OCI-LY7 (cell line): ENCODE measurements at regions not wholly inside any gene's neighbourhood (a gene's known extent, or its start where the extent isn't known, plus 50 kb on each side); places are given as distances from the start of the nearest gene placed in this dataset.
"Not testable (repeated sequence)": the region's sequence is repeated elsewhere in the genome, so short reads cannot be mapped to it uniquely, and the experiment has no call there.

Source experiments
- BruUV-seq: library from RNA; stranded (reverse); fragments of 400-500 nt; replicated peaks from 2 replicates; lab custom pipeline; 2021; lab: Mats Ljungman, UMichigan
- CTCF ChIA-PET: fragments of 300-600 bp; sonication (Branson Sonifier 250); formaldehyde crosslinking; loops from one replicate; lab custom pipeline; 2022; ENCODE audit warnings: antibody characterized with exemption; ENCODE audit not compliant: unreplicated experiment; lab: Charles Lee
- POLR2A ChIA-PET: fragments of 300-600 bp; sonication (Branson Sonifier 250); formaldehyde crosslinking; loops from one replicate; lab custom pipeline; 2022; ENCODE audit warnings: antibody characterized with exemption; lab: Charles Lee
- DNase-seq: peaks from one replicate; pipeline ENCODE4 v3.0.0-alpha.2; 2015; ENCODE audit warnings: low spot score
- H2AFZ ChIP-seq: fragments of 200-600 bp; sonication (generic), shearing (Covaris generic); 2 replicates; pipeline ENCODE4 v1.6.1; 2014; ENCODE audit warnings: mild to moderate bottlenecking, antibody characterized with exemption, low read length, moderate library complexity
- H3K27ac ChIP-seq: fragments of 200-600 bp; sonication (generic); 2 replicates; pipeline ENCODE4 v1.5.1; 2014; ENCODE audit warnings: mixed run types, low read depth, mild to moderate bottlenecking, moderate library complexity, low read length, inconsistent platforms; ENCODE audit not compliant: poor library complexity, severe bottlenecking
- H3K36me3 ChIP-seq: fragments of 200-600 bp; sonication (generic); 2 replicates; pipeline ENCODE4 v1.6.1; 2014; ENCODE audit warnings: mild to moderate bottlenecking, antibody characterized with exemption, low read length, moderate library complexity, mixed read lengths; ENCODE audit not compliant: insufficient read depth
- H3K4me1 ChIP-seq: fragments of 200-600 bp; sonication (generic); 2 replicates; pipeline ENCODE4 v1.5.1; 2014; ENCODE audit warnings: mild to moderate bottlenecking, low read length; ENCODE audit not compliant: insufficient read depth, poor library complexity, severe bottlenecking
- H3K4me2 ChIP-seq: fragments of 200-600 bp; sonication (generic); 2 replicates; pipeline ENCODE4 v1.6.1; 2014; ENCODE audit warnings: mild to moderate bottlenecking, low read length
- H3K4me3 ChIP-seq: fragments of 200-600 bp; sonication (generic); 2 replicates; pipeline ENCODE4 v1.5.1; 2014; ENCODE audit warnings: mild to moderate bottlenecking, low read depth, low read length; ENCODE audit not compliant: poor library complexity, severe bottlenecking
- H3K79me2 ChIP-seq: fragments of 200-600 bp; sonication (generic); 2 replicates; pipeline ENCODE4 v1.6.1; 2016; ENCODE audit warnings: low read depth, mild to moderate bottlenecking, low read length, moderate library complexity, mixed read lengths; ENCODE audit not compliant: insufficient read depth
- H3K9me2 ChIP-seq: fragments of 200-600 bp; sonication (generic); 2 replicates; pipeline ENCODE4 v1.6.1; 2016; ENCODE audit warnings: mild to moderate bottlenecking, low read length, mixed read lengths; ENCODE audit not compliant: insufficient read depth
- H3K9me3 ChIP-seq: fragments of 200-600 bp; sonication (generic); 2 replicates; pipeline ENCODE4 v1.6.1; 2014; ENCODE audit warnings: mild to moderate bottlenecking, mixed run types, low read length, mixed read lengths
- H4K20me1 ChIP-seq: fragments of 200-600 bp; sonication (generic); 2 replicates; pipeline ENCODE4 v1.6.1; 2014; ENCODE audit warnings: mild to moderate bottlenecking, antibody characterized with exemption, low read length, moderate library complexity, mixed read lengths; ENCODE audit not compliant: insufficient read depth
- EZH2phosphoT487 ChIP-seq: fragments of 200-600 bp; sonication (generic); IDR thresholded peaks from 2 replicates; pipeline ENCODE4 v1.6.1; 2018; ENCODE audit warnings: low read depth, borderline replicate concordance, mild to moderate bottlenecking, mixed run types, antibody characterized with exemption, low read length, moderate library complexity, mixed read lengths
- intact Hi-C: fragments of 100-400 bp; cut with micrococcal nuclease; formaldehyde crosslinking; loops from one replicate; pipeline ENCODE4 v1.10.0; 2022; ENCODE audit not compliant: unreplicated experiment
- TF ChIP-seq, protein P1 (sequence below): fragments of 200-600 bp; sonication (generic); conservative IDR thresholded peaks from 2 replicates; pipeline ENCODE4 v1.5.1; 2014; ENCODE audit warnings: mild to moderate bottlenecking, antibody characterized with exemption, low read length, moderate library complexity, mixed read lengths

DNA sequence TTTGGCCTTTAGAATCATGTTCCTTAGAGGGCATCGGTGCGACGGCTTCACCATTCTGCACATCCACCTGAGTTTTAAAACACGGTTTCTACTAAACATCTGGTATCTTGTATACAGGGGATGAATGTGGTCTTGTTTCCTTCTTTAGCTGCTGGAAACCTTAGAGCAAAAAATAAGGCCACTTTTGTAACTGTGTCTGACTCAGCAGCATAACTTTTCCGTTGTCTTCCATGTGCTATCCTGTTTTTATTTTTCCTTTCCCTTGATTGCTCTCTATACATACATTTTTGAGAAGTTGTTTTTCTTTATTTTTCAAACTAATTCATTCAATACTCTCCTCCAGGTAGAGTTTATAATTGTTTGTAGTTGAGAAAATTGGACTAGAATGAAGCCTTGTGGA lies 108.8 kb upstream of the PCED1B start:
- no peaks in the 10 kb centered on the region for H3K9me3 ChIP-seq
- no peak overlapping the region for H3K4me2 ChIP-seq
- no peaks in the 10 kb centered on the region for H3K4me1 ChIP-seq
- no peaks in the 10 kb centered on the region for H4K20me1 ChIP-seq
- H3K27ac ChIP-seq: no peak overlapping the region
- H3K4me3 ChIP-seq: no peak overlapping the region
- CTCF ChIA-PET: no interaction called here
- H3K9me2 ChIP-seq: no peaks in the 10 kb centered on the region
- TF ChIP-seq, protein P1, sequence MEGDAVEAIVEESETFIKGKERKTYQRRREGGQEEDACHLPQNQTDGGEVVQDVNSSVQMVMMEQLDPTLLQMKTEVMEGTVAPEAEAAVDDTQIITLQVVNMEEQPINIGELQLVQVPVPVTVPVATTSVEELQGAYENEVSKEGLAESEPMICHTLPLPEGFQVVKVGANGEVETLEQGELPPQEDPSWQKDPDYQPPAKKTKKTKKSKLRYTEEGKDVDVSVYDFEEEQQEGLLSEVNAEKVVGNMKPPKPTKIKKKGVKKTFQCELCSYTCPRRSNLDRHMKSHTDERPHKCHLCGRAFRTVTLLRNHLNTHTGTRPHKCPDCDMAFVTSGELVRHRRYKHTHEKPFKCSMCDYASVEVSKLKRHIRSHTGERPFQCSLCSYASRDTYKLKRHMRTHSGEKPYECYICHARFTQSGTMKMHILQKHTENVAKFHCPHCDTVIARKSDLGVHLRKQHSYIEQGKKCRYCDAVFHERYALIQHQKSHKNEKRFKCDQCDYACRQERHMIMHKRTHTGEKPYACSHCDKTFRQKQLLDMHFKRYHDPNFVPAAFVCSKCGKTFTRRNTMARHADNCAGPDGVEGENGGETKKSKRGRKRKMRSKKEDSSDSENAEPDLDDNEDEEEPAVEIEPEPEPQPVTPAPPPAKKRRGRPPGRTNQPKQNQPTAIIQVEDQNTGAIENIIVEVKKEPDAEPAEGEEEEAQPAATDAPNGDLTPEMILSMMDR: no peak
- no peak for TF ChIP-seq EZH2phosphoT487
- H2AFZ ChIP-seq: no peak overlapping the region
- no peaks in the 10 kb centered on the region for H3K36me3 ChIP-seq
- POLR2A ChIA-PET: no interaction called here
- no TSS peak for BruUV-seq
- no peak for DNase-seq
- H3K79me2 ChIP-seq: no peaks in the 10 kb centered on the region
- intact Hi-C loops: no loop called here

GRCh38 chr12:46973937-46974336 lies 105.5 kb upstream of the PCED1B start:
- H2AFZ ChIP-seq, H3K4me2 ChIP-seq, H3K4me3 ChIP-seq, H3K9me2 ChIP-seq, H3K4me1 ChIP-seq, DNase-seq, H3K36me3 ChIP-seq, H3K9me3 ChIP-seq, BruUV-seq, H3K79me2 ChIP-seq, H3K27ac ChIP-seq, CTCF ChIA-PET, intact Hi-C loops, H4K20me1 ChIP-seq: not testable (repeated sequence)
- POLR2A ChIA-PET: interaction anchor here (0.9 kb wide), 1 partner anchor 18 kb away, joined by 3 read pairs; no protein-coding TSS in a partner anchor

- POLR2A ChIA-PET: interaction anchor here (0.7 kb wide), 2 partner anchors 76 to 361 kb away, joined by 4 to 6 read pairs; no protein-coding TSS in a partner anchor
- no peaks in the 10 kb centered on the region for H3K9me3 ChIP-seq
- no peak overlapping the region for H3K4me2 ChIP-seq
- no peak overlapping the region for H2AFZ ChIP-seq
- CTCF ChIA-PET: no interaction called here
- intact Hi-C loops: no loop called here
- no peaks in the 10 kb centered on the region for H3K9me2 ChIP-seq
- no peaks in the 10 kb centered on the region for H3K4me1 ChIP-seq
- H3K27ac ChIP-seq: no peak overlapping the region
- H3K4me3 ChIP-seq: no peak overlapping the region
- H4K20me1 ChIP-seq: no peaks in the 10 kb centered on the region
- no peaks in the 10 kb centered on the region for H3K36me3 ChIP-seq
- no peaks in the 10 kb centered on the region for H3K79me2 ChIP-seq
- TF ChIP-seq, protein P1: no peak
- no peak for TF ChIP-seq EZH2phosphoT487
- DNase-seq: no peak
- no TSS peak for BruUV-seq
These were observed 101.5 kb upstream of the PCED1B start for GRCh38 chr12:46977871-46978375.
